MCF 10A (cell line): ENCODE measurements at regions not wholly inside any gene's neighbourhood (a gene's known extent, or its start where the extent isn't known, plus 50 kb on each side); places are given as distances from the start of the nearest gene placed in this dataset.

Experiments
- BruUV-seq: library from RNA; stranded (reverse); fragments of 400-500 nt; replicated peaks from 2 replicates; lab custom pipeline; 2021; lab: Mats Ljungman, UMichigan
- CTCF ChIA-PET: fragments of 300-600 bp; sonication (Branson Sonifier 250); formaldehyde crosslinking; extraction: SDS; loops from one replicate; lab custom pipeline; 2021; ENCODE audit warnings: antibody characterized with exemption, inconsistent platforms; lab: Yijun Ruan, JAX
- POLR2A ChIA-PET: fragments of 300-600, 350-650 bp; sonication (Branson Sonifier 250); formaldehyde crosslinking; extraction: SDS; loops from one replicate; lab custom pipeline; 2020; ENCODE audit warnings: antibody characterized with exemption, inconsistent platforms; lab: Yijun Ruan, JAX
- DNase-seq: peaks from one replicate; pipeline ENCODE4 v3.0.0-alpha.2; 2018; ENCODE audit not compliant: unreplicated experiment
- H3K27ac Mint-ChIP-seq: one replicate; pipeline ENCODE4 v1.8.0; 2022; ENCODE audit warnings: mild to moderate bottlenecking, low read depth, mixed read lengths; ENCODE audit not compliant: unreplicated experiment
- H3K27me3 Mint-ChIP-seq: one replicate; pipeline ENCODE4 v1.8.0; 2022; ENCODE audit warnings: mixed read lengths; ENCODE audit not compliant: insufficient read depth, unreplicated experiment
- H3K36me3 Mint-ChIP-seq: one replicate; pipeline ENCODE4 v1.8.0; 2022; ENCODE audit warnings: mild to moderate bottlenecking, moderate library complexity, mixed read lengths; ENCODE audit not compliant: insufficient read depth, unreplicated experiment
- H3K4me1 Mint-ChIP-seq: one replicate; pipeline ENCODE4 v1.8.0; 2022; ENCODE audit warnings: mixed read lengths; ENCODE audit not compliant: insufficient read depth, unreplicated experiment
- H3K4me3 Mint-ChIP-seq: one replicate; pipeline ENCODE4 v1.8.0; 2022; ENCODE audit warnings: mild to moderate bottlenecking, moderate library complexity, mixed read lengths; ENCODE audit not compliant: unreplicated experiment
- H3K9me3 Mint-ChIP-seq: one replicate; pipeline ENCODE4 v1.8.0; 2022; ENCODE audit warnings: mixed read lengths; ENCODE audit not compliant: unreplicated experiment
- CTCF ChIP-seq: fragments of 200-600 bp; IDR thresholded peaks from one replicate; pipeline ENCODE4 v1.8.0; 2022; ENCODE audit warnings: antibody characterized with exemption, mild to moderate bottlenecking; ENCODE audit not compliant: unreplicated experiment
- intact Hi-C: fragments of 100-400 bp; cut with micrococcal nuclease; formaldehyde crosslinking; loops from 2 replicates; pipeline ENCODE4 v1.14.1; 2022

- no peaks in the 10 kb centered on the region for H3K9me3 Mint-ChIP-seq
- intact Hi-C loops, result no loop called here
- H3K4me3 Mint-ChIP-seq, result no peak overlapping the region
- no TSS peak for BruUV-seq
- no peaks in the 10 kb centered on the region for H3K4me1 Mint-ChIP-seq
- DNase-seq, result no peak
- POLR2A ChIA-PET, result no interaction called here
- CTCF ChIA-PET, result no interaction called here
- TF ChIP-seq CTCF, result no peak
- H3K27me3 Mint-ChIP-seq, result no peaks in the 10 kb centered on the region
- H3K27ac Mint-ChIP-seq, result no peak overlapping the region
- H3K36me3 Mint-ChIP-seq, result no peaks in the 10 kb centered on the region
Observed at GRCh38 chr4:111234939-111235338, 612.1 kb upstream of the PITX2 start.

- H3K4me3 Mint-ChIP-seq, result no peak overlapping the region
- no peak overlapping the region for H3K27ac Mint-ChIP-seq
- ChIA-PET POLR2A (no interaction called here), CTCF (no interaction called here)
- peaks cover 46% of the 10 kb centered on the region for H3K27me3 Mint-ChIP-seq
- no TSS peak for BruUV-seq
- no peak for DNase-seq
- no peaks in the 10 kb centered on the region for H3K4me1 Mint-ChIP-seq
- H3K36me3 Mint-ChIP-seq, result no peaks in the 10 kb centered on the region
- intact Hi-C loops, result no loop called here
- H3K9me3 Mint-ChIP-seq, result no peaks in the 10 kb centered on the region
- TF ChIP-seq CTCF, result no peak
Observed at GRCh38 chr4:111263836-111264235, 641.0 kb upstream of the PITX2 start.

GRCh38 chr4:111266937-111267336 lies 644.1 kb upstream of the PITX2 start:
- no TSS peak for BruUV-seq
- Mint-ChIP-seq H3K36me3 (no peaks in the 10 kb centered on the region), H3K9me3 (no peaks in the 10 kb centered on the region), H3K4me1 (no peaks in the 10 kb centered on the region), H3K27me3 (peaks cover 73% of the 10 kb centered on the region), H3K4me3 (no peak overlapping the region), H3K27ac (no peak overlapping the region)
- no peak for TF ChIP-seq CTCF
- POLR2A ChIA-PET, result no interaction called here
- intact Hi-C loops, result no loop called here
- no peak for DNase-seq
- CTCF ChIA-PET, result interaction anchor here (0.7 to 1.4 kb wide), 3 partner anchors 16 to 546 kb away, joined by 3 read pairs; no protein-coding TSS in a partner anchor

GRCh38 chr4:111267786-111268185 lies 644.9 kb upstream of the PITX2 start:
- ChIA-PET CTCF (interaction anchor here (1.6 kb wide), 1 partner anchor 15 kb away, joined by 7 read pairs; no protein-coding TSS in a partner anchor), POLR2A (no interaction called here)
- intact Hi-C loops, result no loop called here
- Mint-ChIP-seq H3K27ac (no peak overlapping the region), H3K9me3 (no peaks in the 10 kb centered on the region), H3K27me3 (peaks cover 81% of the 10 kb centered on the region), H3K4me1 (no peaks in the 10 kb centered on the region), H3K36me3 (no peaks in the 10 kb centered on the region), H3K4me3 (no peak overlapping the region)
- TF ChIP-seq CTCF, result no peak
- BruUV-seq, result no TSS peak
- no peak for DNase-seq
